ENCODE measurements at regions not wholly inside any gene's neighbourhood (a gene's known extent, or its start where the extent isn't known, plus 50 kb on each side); places are given as distances from the start of the nearest gene placed in this dataset.

GRCh38 chr9:134214386-134214765 lies 50.0 kb upstream of the RNU6ATAC start:
- peak; percentile 39 for DNase-seq

DNA sequence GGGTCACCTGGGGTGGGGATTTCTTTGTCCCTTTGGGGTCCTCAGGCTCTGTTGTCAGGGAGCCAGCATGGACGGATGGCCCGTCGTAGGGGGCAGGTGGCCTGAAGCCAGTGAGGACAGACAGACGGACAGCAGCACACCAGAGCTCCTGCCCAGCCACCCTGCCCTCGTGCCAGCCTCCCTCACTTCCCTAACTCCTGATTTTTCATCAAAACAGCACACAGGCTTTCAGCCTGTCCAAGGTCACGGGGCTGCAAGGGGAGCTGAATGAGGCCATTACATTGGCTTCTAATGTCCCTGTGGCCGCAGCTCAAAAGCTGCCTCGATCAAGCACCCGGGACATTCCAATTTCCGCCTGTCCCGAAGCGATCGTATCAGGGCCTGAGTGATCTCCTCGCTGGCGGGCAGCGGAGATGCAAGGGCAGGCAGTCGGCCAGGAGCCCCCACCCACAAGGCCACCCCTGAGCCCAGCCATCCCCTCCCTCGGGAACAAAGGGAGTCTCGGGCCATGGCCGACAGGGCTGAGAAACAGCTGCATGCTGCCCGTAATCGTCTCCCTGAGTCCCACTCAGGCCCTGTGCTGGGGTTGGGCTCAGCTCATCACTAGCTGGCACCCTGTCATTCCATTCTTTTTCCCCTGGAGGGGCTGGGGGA lies 50.5 kb upstream of the RNU6ATAC start:
- peak; percentile 41 for DNase-seq

DNA sequence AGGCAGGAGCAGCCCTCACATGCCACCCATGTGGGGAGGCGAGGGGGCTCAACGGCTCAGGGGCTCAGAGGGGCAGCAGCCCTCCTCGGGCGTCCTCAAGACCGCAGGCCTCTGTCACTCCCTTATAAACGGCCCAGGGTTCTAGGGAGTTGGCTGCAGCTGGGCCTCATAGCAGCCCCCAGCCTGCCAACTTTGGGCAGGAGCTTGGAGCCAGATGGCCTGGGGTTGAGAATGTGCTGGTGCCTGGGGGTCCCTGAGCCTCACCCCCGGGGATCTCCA lies 51.0 kb upstream of the RNU6ATAC start:
- peak; percentile 38 for DNase-seq

DNA sequence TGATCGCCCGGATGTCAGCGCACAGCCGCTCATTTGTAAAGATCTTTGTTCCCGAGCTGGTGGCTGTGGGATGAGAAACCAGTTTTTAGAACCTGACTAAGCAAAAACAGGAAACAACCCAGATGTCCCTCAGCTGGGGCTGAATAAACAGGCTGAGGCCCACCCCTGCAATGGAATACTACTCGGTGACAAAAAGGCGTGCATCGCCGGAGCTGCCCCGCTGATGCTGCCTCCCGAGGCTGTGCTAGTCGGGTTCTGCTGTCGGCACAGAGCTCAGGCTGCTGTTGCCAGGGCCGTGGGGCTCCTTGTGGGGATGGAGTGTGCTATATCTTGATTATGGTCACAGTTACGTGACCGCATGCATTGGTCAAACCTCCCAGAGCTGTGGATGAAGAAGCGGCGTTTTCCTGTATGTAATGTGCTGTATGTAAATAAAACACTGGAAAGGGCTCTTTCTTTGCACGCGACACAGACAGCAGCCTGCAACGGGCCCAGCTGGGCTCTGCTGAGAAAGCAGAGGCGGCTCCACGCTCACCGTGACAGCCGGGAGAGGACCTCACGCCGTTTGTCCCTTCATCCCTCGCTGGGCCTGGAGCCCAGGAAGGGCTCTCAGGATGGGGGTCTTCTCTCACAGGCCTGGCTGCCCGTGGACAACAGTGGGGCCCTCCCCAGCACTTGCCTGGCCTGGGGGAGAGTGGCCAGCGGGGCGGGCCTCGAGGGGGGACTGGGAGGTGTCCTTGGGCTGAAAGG lies 51.5 kb upstream of the RNU6ATAC start:
- DNase-seq = peak; percentile 53

GRCh38 chr9:134216449-134216951 lies 52.1 kb upstream of the RNU6ATAC start:
- peak; percentile 28 for DNase-seq

DNA sequence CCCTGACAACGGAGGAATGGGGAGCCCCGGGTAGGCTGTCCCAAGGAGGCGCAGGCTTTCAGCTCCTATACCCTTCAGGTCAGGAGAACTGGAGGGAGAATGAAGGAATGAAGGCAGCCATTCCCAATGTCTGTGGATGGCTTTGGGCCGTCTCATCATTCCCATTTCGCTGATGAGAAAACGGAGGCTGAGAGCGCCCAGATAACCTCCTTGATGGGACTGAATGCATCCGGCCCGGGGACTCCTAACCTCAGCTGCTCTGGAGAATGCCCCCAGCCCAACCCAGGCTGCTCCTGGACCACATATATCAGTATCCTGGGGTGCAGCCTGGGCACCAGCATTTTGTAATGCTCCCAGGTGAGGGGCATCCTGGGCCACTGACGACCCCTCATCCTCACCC lies 52.6 kb upstream of the RNU6ATAC start:
- peak; percentile 6 for DNase-seq

DNA sequence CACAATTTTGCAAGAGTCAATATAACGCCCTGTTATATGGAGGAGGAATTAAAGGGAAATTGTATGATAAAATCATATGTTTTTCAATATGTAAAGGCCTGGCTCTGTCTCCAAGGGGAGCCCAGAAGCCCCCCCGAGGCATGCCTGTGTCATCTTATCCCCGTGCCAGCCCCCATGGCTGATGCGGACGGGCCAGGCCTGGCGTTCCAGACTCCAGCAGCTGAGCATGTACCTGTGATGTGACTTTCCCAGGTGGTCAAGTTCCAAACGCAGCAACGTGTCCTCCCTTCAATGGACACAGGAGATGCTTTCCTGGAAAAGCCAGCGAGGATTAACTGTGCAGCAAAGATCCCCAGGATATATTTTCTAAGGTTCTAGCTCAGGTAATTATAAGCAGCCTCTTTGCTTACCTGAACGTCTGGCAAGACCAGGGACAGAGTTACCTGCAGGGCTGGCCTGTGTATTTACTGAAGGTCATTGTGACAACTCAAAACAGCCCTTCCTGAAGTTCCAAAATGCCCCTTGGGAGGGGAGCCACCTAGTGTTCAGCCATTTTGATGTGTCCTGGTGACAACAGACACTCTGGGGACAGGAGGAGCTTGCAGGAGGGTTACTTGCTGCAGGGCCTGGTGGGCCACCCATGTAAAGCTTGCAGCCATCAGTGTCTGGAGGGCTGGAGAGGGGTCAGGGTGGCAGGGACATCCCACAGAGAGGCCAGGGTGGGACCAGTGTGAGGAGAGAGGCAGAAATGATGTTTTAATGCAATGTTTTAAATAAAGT lies 53.3 kb upstream of the RNU6ATAC start:
- peak; percentile 13 for DNase-seq

DNA sequence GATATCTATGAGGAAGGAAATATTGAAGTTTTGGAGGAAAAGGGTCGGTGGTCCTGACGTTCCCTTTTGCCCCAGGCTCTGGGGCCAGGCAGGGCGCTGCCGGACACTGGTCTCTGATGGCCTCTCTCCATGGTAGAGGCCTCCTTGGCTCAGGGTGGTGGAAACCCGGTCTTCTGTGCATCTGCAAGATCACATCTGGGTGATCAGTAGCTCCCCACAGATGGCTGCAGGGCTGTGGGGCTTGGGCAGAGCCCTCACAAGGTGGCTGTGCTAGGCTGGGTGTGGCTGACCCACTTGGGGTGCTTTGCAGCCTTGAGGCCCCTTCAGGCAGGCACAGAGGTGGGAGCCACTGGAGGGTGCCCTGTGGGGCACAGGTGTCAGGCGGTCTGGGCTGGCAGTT lies 53.9 kb upstream of the RNU6ATAC start:
- peak; percentile 16 for DNase-seq

DNA sequence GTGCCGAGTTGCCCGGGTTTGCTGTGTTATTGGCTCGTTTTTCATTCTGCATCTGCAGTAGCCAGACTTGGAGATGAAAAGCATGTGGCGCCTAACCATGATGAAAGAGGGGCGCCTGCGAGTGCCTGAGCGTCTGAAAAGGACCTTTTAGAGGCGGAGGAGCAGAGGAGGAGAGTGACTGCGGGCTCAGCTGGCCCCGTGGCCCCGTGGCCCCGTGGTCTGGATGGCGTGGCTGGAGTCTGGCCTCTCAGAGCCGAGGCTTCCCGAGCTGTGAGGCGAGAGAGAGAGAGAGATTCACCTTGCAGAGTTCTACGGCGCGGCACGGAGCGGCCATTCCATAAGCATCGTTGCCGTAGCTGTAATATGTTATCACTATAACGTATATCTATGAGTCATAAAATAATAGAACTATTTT lies 55.3 kb upstream of the RNU6ATAC start:
- peak; percentile 22 for DNase-seq

- peak; percentile 15 for DNase-seq
Observed at GRCh38 chr9:134220311-134220710, 55.9 kb upstream of the RNU6ATAC start.

DNA sequence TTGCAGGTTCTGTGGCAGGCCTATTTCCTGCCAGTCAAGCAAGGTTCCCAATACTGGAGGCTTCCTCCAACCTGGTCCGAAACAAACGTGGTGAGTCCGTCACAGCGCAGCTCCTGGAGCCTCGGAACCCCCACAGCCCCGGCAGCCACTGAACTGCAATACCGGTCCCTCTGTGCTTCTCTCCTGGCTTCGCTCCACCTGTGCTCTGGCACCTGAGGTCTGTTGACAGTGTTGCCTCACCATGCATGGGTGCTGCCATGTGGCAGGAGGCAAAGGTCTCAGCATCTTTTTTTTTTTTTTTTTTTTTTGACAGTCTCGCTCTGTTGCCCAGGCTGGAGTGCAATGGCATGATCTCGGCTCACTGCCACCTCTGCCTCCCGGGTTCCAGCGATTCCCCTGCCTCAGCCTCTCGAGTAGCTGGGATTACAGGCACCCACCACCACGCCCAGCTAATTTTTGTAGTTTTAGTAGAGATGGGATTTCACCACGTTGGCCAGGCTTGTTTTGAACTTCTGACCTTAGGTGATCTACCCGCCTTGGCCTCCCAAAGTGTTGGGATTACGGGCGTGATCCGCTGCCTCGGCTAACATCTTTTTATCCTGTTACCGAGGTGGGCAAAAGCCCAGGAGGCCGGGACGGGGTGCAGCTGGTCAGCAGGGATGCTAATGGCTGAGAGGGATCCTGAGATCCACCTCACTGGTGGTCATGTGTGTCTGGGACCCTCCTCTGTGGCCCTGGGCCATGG lies 57.1 kb upstream of the RNU6ATAC start:
- no peak for DNase-seq

DNA sequence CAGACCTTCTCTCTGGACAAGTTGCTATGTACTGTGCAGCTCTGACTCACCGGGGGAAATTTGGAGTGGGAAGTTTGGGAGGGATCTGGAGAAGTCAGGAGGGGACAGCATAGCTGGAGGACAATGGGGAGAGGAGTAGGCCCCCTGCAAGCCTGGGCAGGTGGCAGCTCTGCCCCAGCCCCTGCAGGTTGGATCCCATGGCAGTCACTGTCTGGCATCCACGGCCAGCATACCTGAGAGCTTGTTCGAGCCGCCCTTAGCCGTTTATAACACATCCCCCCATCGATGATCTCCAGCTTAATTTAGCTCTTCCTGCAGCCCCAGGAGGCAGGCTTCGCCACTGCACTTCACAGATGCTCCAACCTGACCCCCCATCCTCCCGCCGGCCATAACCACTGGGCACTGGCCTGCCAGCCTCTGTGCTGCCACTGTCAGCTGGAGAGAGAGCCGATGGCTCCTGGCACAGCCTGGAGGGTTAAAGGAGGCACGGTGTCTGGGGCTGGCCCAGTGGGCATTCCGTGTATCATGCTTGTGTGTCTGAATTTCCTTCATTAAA lies 57.7 kb upstream of the RNU6ATAC start:
- DNase-seq = peak; percentile 21

- DNase-seq = peak; percentile 36
Observed at GRCh38 chr9:134223091-134223490, 58.7 kb upstream of the RNU6ATAC start.

GRCh38 chr9:134223591-134224122 lies 59.3 kb upstream of the RNU6ATAC start:
- DNase-seq = peak; percentile 22

DNA sequence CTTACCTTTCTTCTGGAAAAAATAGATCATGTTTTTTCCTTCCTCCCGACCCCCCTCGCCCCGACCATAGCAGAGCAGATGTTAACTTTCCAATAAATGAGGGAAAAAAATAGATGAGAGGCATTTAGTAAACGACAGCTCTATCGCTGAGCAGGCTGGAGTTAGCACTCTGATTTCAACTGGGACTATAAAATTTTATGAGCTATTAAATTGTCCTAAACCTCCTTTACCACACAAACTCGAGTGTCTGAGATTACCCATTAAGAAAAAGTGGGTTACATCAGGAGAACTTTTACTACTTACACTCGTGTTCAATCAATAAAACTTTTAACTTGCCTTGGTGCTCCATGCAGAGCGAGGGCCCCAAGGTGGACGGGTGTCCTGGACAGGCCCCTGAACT lies 59.8 kb upstream of the RNU6ATAC start:
- no peak for DNase-seq

GRCh38 chr9:134224567-134225093 lies 60.3 kb upstream of the RNU6ATAC start:
- DNase-seq = peak; percentile 22

GRCh38 chr9:134225186-134225585 lies 60.8 kb upstream of the RNU6ATAC start:
- DNase-seq = peak; percentile 15

GRCh38 chr9:134225816-134226215 lies 61.5 kb upstream of the RNU6ATAC start:
- peak; percentile 20 for DNase-seq

GRCh38 chr9:134226221-134226930 lies 62.0 kb upstream of the RNU6ATAC start:
- peak; percentile 34 for DNase-seq

DNA sequence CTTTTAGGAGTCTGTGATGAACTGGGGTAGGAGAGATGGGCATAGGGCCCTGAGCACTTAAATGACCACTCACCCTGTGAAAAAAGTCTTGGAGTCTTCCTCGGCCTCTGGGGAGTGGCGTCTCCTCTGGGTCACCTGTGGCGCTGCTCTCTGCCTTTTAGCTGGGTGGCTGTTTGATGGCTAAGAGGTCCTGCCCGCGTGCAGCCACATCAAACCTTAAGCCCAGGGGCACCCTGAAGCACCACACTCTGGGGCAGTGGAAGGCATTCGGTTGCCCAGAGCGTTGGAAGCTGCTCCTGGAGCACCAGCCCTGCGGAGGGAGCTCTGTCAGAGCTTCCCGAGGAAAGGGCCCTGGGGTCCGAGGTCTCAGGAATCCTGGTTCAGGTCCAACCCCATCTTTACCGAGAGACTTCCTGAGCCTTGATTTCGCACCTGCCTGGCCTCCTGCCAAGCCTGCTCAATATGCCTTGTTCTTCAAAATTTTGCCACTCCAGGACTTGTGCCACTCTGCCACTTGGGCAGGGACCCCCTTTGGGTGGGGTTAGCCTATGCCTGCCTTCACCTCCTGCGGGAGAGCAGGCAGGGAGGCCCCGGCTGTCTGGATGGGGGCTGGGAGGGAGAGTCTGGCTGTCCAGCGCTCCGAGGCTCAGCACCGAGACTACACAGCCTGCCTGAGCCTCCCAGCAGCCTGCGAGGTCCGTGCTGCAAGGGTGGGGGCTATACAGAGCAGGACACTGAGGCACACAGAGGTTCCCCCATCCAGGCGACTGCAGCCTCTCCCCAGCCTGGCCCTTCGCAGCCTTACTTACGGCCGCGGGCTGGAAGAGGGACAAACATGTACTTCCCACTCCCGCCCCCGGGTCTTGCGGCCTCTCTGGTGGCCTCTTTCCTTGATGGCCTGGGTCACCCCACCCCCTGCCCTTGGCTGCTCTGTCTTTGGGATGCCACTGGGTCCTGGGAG lies 63.4 kb upstream of the RNU6ATAC start:
- peak; percentile 26 for DNase-seq

Data from left hindlimb (tissue), 1 donor.